GM21529 (cell line): ENCODE measurements at regions not wholly inside any gene's neighbourhood (a gene's known extent, or its start where the extent isn't known, plus 50 kb on each side); places are given as distances from the start of the nearest gene placed in this dataset.
"Not testable (repeated sequence)": the region's sequence is repeated elsewhere in the genome, so short reads cannot be mapped to it uniquely, and the experiment has no call there.

Experiments used
- ATAC-seq: cut with Tn5 transposase; IDR thresholded peaks from one replicate; pipeline ENCODE4 v1.9.1; 2021; ENCODE audit not compliant: unreplicated experiment

GRCh38 chr3:81884791-81885190, 123.3 kb upstream of the GBE1 start:
- ATAC-seq: no peak

GRCh38 chr3:81876826-81877225, 115.4 kb upstream of the GBE1 start:
- ATAC-seq: no peak

GRCh38 chr3:81874738-81875137, 113.3 kb upstream of the GBE1 start:
- ATAC-seq: no peak

GRCh38 chr3:81872566-81872965, 111.1 kb upstream of the GBE1 start:
- no peak for ATAC-seq

GRCh38 chr3:81871358-81872155, 110.1 kb upstream of the GBE1 start:
- no peak for ATAC-seq

GRCh38 chr3:81869382-81869781, 107.9 kb upstream of the GBE1 start:
- ATAC-seq: no peak

- ATAC-seq: no peak
Measured at GRCh38 chr3:81868597-81868996, 107.2 kb upstream of the GBE1 start.

- ATAC-seq: no peak
Measured at GRCh38 chr3:81867875-81868274, 106.4 kb upstream of the GBE1 start.

- ATAC-seq: not testable (repeated sequence)
Measured at GRCh38 chr3:81865164-81865563, 103.7 kb upstream of the GBE1 start.

GRCh38 chr3:81864272-81864671, 102.8 kb upstream of the GBE1 start:
- no peak for ATAC-seq

- no peak for ATAC-seq
Measured at GRCh38 chr3:81863756-81864155, 102.3 kb upstream of the GBE1 start.

GRCh38 chr3:81861593-81861992, 100.1 kb upstream of the GBE1 start:
- ATAC-seq: no peak

GRCh38 chr3:81859524-81859923, 98.1 kb upstream of the GBE1 start:
- no peak for ATAC-seq

- ATAC-seq: no peak
Measured at GRCh38 chr3:81853431-81853830, 92.0 kb upstream of the GBE1 start.

- no peak for ATAC-seq
Measured at GRCh38 chr3:81851176-81851575, 89.7 kb upstream of the GBE1 start.

GRCh38 chr3:81846988-81847387, 85.5 kb upstream of the GBE1 start:
- ATAC-seq: no peak

- no peak for ATAC-seq
Measured at GRCh38 chr3:81841540-81841939, 80.1 kb upstream of the GBE1 start.

GRCh38 chr3:81839504-81840094, 78.2 kb upstream of the GBE1 start:
- ATAC-seq: no peak

GRCh38 chr3:81838457-81838856, 77.0 kb upstream of the GBE1 start:
- no peak for ATAC-seq

GRCh38 chr3:81837071-81837593, 75.7 kb upstream of the GBE1 start:
- no peak for ATAC-seq

GRCh38 chr3:81829937-81830336, 68.5 kb upstream of the GBE1 start:
- ATAC-seq: no peak

- not testable (repeated sequence) for ATAC-seq
Measured at GRCh38 chr3:81829272-81829671, 67.8 kb upstream of the GBE1 start.
